Skin epidermis (tissue), 12 donors: ENCODE measurements at regions not wholly inside any gene's neighbourhood (a gene's known extent, or its start where the extent isn't known, plus 50 kb on each side); places are given as distances from the start of the nearest gene placed in this dataset.

Source experiments
- H3K27ac ChIP-seq, 21 experiments: fragments of 200-600 bp; sonication (generic) in 11 of 21; one replicate each; pipeline ENCODE4 v1.5.0; 2020; ENCODE audit warnings: mild to moderate bottlenecking in 3 of 21, inconsistent platforms in 2 of 21, moderate library complexity in 2 of 21
- H3K4me3 ChIP-seq, 7 experiments: fragments of 200-600 bp; sonication (generic) in 2 of 7; one replicate each; pipeline ENCODE4 v1.5.0; 2020; ENCODE audit warnings: inconsistent platforms in 2 of 7, mild to moderate bottlenecking in 2 of 7, moderate library complexity in 1 of 7

GRCh38 chr4:159495515-159496236 is 392.8 kb downstream of the RAPGEF2 start:
- Histone ChIP-seq H3K4me3 (no peak overlapping the region), H3K27ac (no peak overlapping the region)

- H3K27ac ChIP-seq: no peak overlapping the region
- no peak overlapping the region for H3K4me3 ChIP-seq
Measured at GRCh38 chr4:159496248-159496647, 393.4 kb downstream of the RAPGEF2 start.

DNA sequence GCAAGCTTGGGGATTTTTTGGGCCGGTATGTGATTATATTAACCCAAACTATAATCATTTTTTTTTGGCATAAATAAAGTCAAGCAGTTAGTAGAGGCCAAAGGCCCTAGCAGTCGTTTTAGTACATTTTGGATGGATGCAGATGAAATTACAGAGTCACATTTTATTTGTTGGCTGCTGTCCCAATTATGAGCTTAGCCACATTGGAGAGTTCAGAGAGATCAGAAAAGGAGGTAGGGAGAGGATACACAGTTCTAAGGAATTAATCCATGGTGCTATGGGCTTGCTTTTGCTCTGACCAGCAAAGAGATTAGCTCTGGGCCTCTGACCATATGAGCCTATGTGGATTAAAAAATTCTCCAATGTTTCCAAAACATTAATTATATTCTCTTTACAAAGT is 395.1 kb downstream of the RAPGEF2 start:
- no peak overlapping the region for H3K27ac ChIP-seq
- no peak overlapping the region for H3K4me3 ChIP-seq

GRCh38 chr4:159498446-159499115 is 395.7 kb downstream of the RAPGEF2 start:
- Histone ChIP-seq H3K4me3 (no peak overlapping the region), H3K27ac (no peak overlapping the region)

- Histone ChIP-seq H3K4me3 (no peak overlapping the region), H3K27ac (no peak overlapping the region)
Measured at GRCh38 chr4:159500861-159501260, 398.0 kb downstream of the RAPGEF2 start.

DNA sequence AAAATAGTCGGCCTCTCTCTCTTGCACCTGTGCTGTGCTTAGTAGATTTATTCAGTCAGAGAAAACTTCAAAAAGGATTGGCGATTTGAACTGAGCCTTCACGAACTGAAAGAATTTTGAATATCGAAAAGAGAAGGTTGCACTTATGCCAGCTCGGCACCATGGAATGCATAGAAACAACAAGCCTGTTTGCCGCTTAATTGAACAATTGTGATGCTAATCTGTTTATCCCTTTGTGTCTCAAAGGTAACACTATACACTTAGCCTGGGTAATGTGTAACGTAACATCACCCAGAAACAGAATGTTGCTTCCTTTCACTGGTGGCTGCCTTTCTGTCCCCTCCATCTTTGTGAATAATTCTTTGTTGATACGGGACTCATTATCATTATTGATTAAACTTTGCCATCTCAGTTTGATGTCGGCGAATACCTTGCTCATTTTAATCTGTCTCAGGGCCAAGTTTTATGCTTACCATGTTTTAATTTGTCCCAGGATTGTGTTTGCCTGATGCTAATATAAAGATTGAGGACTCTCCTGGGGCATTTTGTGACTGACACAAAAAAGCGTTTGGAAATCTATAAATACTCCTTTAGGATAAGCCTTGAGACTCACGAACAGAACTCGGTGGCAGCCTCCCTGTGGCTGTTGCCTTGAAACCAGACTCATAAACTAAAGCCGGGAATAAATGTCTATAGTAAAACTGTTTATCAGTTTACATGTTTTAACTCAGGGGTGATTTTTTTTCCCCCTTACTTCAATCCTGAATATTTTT is 400.5 kb downstream of the RAPGEF2 start:
- H3K4me3 ChIP-seq: no peak overlapping the region

GRCh38 chr4:159504684-159505083 is 401.8 kb downstream of the RAPGEF2 start:
- H3K4me3 ChIP-seq: no peak overlapping the region

More for the DNA sequence above, 400.5 kb downstream of the RAPGEF2 start:
- no peak overlapping the region for H3K27ac ChIP-seq

DNA sequence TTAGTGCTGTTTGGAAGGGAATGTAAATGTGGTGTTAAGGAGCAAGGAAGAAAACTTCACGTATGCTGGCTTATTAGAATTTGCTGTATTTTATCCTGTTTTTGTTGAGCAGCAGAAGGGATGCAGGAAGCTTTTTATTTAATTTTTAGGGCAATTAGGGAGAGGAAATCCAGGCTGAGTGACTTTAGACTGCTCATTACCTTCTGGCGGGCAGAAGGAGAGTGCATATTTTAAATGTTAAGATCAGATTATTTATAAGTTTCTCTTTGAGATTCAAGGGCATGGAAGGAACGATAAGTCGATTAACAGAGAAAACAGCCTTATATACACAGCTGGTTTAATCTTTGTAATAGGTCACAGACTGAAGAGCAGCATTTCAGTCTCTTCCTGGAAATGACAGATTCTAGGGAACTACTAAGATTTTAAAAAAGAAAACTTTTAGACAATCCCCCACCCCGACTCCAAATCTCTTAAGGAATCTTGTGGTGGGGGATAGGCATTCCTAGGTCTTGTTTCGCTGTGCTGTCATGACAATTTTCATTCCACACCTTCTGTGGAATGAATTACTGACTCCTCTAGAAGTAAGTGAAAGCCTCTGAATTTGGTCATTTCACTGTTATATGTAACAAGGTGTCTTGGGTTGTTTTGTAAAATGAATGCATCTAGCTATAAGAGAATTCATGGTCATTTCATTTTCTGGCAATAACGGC is 402.5 kb downstream of the RAPGEF2 start:
- no peak overlapping the region for H3K4me3 ChIP-seq
- H3K27ac ChIP-seq: no peak overlapping the region

More at GRCh38 chr4:159504684-159505083, 401.8 kb downstream of the RAPGEF2 start:
- H3K27ac ChIP-seq: no peak overlapping the region

DNA sequence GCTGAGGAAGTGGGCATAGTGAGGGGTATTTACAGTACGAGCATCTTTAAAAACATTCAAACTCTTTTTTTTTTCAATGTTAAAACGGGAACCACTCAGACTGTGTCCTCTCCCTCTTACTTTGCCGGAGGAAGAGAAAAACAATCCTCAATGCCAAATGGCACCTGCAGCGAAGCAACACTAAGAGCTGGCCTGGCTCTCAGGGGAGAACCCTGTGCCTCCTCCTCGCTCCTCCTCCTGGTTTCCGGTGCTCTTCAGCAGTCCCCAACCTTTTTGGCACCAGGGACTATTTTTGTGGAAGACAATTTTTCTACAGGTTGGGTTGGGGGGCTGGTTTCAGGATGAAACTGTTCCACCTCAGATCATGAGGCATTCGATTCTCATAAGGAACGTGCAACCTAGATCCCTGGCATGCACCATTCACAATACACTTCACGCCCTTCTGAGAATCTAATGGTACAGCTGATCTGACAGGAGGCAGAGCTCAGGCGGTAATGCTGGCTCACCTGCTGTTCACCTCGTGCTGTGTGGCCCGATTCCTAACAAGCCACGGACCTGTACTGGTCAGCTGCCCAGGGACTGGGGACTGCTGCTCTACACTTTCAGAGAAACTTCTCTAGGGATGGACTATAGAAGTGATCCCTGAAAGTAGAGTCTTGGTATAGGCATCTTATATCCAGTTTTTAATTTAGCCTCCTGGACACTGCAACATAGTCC is 404.1 kb downstream of the RAPGEF2 start:
- H3K4me3 ChIP-seq: no peak overlapping the region
- H3K27ac ChIP-seq: no peak overlapping the region

DNA sequence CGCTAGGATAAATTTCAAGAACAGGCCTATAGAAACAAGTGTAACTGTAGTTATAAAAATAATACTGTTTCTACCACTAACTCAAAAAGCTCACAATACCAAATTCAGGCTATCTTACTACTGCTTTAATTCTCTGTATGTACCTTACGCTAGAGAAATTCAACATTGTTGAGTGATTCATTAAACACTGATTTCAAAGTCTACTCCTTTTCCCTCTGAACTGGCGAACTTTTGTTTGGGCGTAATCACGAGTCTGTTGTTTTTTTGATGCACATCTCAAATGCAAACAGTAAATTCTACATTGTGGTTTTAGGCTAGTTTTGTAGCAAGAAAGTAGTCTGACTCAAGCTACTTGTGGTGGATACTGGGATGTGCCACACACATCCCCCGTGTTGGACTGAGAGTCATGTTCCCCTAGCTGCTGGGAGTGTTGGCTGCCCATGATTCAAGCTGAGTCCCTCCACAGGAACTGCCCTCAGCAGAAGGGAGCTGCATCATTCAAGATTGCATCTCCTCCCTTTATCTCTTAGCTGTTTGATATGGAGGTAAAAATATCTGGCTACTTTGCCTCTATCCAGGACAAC is 406.1 kb downstream of the RAPGEF2 start:
- no peak overlapping the region for H3K4me3 ChIP-seq
- no peak overlapping the region for H3K27ac ChIP-seq

DNA sequence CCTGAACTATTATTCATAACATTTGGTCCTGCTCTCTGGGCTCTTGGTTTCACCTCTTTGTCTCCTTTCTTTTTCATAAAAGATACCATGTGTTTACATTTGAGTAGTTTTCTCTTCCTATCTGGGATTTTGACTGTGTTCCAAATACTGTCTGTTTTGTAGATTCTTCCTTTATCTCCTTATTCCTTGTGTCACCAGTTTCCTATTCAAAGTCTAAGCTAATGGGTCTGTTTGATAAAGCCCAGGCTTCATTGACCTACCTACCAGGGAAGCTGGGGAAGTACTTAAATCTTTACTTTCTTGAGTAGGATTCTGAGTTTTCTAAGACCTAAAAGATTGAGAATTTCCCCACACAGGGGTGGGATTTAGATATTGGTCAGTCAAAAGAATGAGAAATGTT is 409.5 kb downstream of the RAPGEF2 start:
- Histone ChIP-seq H3K27ac (no peak overlapping the region), H3K4me3 (no peak overlapping the region)

- Histone ChIP-seq H3K27ac (no peak overlapping the region), H3K4me3 (no peak overlapping the region)
Measured at GRCh38 chr4:159515314-159516025, 412.6 kb downstream of the RAPGEF2 start.

DNA sequence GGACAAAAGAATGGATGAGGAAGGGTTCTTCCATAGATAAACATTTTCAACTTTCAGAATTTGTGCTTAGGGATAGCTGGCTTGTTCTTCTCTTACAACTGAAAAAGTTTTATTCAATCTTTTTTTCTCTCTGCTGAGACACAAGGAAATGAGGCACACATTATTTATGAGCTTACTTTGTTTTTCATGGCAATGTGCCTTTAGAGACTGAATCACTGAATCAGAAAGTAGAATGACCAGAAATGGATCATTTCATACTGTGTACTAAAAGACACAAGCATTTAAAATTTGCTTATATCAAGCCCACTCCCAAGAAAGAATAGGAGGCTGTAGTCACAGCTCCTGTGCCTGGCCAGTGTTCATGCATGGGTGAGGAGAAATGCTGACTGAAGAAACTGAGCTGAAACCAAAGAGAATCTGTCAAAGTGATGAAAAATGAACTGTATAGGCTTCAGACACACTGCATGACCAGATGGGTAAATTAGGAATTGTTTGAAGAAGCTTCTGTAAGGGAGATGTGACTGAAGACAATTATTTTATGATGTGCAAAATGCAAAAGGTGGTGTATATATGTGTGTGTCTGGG is 413.8 kb downstream of the RAPGEF2 start:
- no peak overlapping the region for H3K4me3 ChIP-seq
- no peak overlapping the region for H3K27ac ChIP-seq

- Histone ChIP-seq H3K27ac (no peak overlapping the region), H3K4me3 (no peak overlapping the region)
Measured at GRCh38 chr4:159520074-159520473, 417.2 kb downstream of the RAPGEF2 start.

DNA sequence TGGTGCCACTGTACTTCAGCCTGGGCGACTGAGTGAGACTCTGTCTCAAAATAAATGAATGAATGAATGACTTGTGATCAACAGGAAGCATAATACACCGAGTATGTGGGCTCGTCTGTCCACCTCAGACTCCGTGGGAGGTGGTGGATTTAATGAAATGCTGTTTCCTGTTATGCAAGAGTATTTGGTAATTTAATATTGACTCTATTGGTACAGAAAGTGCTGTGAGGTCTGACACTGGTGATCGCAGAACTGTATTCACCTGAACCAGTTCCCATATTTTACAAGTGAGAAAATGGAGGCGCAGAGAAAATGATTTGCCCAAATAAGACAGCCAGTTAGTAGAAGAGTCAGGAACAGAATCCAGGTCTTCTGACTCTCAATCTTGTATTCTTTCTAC is 423.3 kb downstream of the RAPGEF2 start:
- Histone ChIP-seq H3K27ac (no peak overlapping the region), H3K4me3 (no peak overlapping the region)

DNA sequence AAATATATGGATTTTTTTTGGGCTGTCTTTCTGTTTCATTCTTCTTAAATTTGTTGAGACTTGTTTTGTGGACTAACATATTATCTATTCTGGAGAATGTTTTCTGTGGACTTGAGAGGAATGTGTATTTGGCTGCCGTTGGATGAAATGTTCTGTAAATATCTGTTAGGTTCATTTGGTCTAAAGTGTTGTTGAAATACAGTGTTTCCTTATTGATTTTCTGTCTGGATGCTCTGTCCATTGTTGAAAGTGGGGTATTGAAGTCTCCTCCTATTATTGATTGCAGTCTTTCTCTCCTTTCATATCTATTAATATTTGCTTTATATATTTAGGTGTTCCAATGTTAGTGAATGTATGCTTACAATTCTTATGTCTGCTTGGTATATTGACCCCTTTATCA is 431.8 kb downstream of the RAPGEF2 start:
- Histone ChIP-seq H3K27ac (no peak overlapping the region), H3K4me3 (no peak overlapping the region)

- Histone ChIP-seq H3K4me3 (no peak overlapping the region), H3K27ac (no peak overlapping the region)
Measured at GRCh38 chr4:159538556-159538955, 435.7 kb downstream of the RAPGEF2 start.

- Histone ChIP-seq H3K27ac (no peak overlapping the region), H3K4me3 (no peak overlapping the region)
Measured at GRCh38 chr4:159540038-159540437, 437.2 kb downstream of the RAPGEF2 start.
